ENCODE measurements at regions not wholly inside any gene's neighbourhood (a gene's known extent, or its start where the extent isn't known, plus 50 kb on each side); places are given as distances from the start of the nearest gene placed in this dataset.

- no peak for DNase-seq (ENCODE audit: low spot score)
- intact Hi-C loops (cut with DNase I), result no loop called here
These were observed 488.6 kb downstream of the MID1IP1 start for GRCh38 chrX:39289827-39290226.

- intact Hi-C loops (cut with DNase I), result no loop called here
These were observed 491.9 kb downstream of the MID1IP1 start for GRCh38 chrX:39293203-39293602.

GRCh38 chrX:39296472-39296871 lies 495.2 kb downstream of the MID1IP1 start:
- intact Hi-C loops (cut with DNase I), result no loop called here
- DNase-seq (ENCODE audit: low spot score), result no peak

More at GRCh38 chrX:39293203-39293602, 491.9 kb downstream of the MID1IP1 start:
- DNase-seq (ENCODE audit: low spot score), result no peak

- DNase-seq (ENCODE audit: low spot score), result no peak
- intact Hi-C loops (cut with DNase I), result no loop called here
These were observed 497.6 kb downstream of the MID1IP1 start for GRCh38 chrX:39298821-39299220.

- no peak for DNase-seq (ENCODE audit: low spot score)
- intact Hi-C loops (cut with DNase I), result no loop called here
These were observed 498.4 kb downstream of the MID1IP1 start for GRCh38 chrX:39299615-39300014.

- DNase-seq (ENCODE audit: low spot score), result no peak
- intact Hi-C loops (cut with DNase I), result no loop called here
These were observed 499.8 kb downstream of the MID1IP1 start for GRCh38 chrX:39301036-39301435.

GRCh38 chrX:39302838-39303237 lies 501.6 kb downstream of the MID1IP1 start:
- intact Hi-C loops (cut with DNase I), result no loop called here

GRCh38 chrX:39304746-39305145 lies 503.5 kb downstream of the MID1IP1 start:
- intact Hi-C loops (cut with DNase I), result no loop called here
- no peak for DNase-seq (ENCODE audit: low spot score)

More at GRCh38 chrX:39302838-39303237, 501.6 kb downstream of the MID1IP1 start:
- DNase-seq (ENCODE audit: low spot score), result no peak

GRCh38 chrX:39307488-39307887 lies 506.2 kb downstream of the MID1IP1 start:
- intact Hi-C loops (cut with DNase I), result no loop called here
- DNase-seq (ENCODE audit: low spot score), result no peak

- DNase-seq (ENCODE audit: low spot score), result no peak
- intact Hi-C loops (cut with DNase I), result no loop called here
These were observed 506.9 kb downstream of the MID1IP1 start for GRCh38 chrX:39308126-39308525.

- DNase-seq (ENCODE audit: low spot score), result no peak
These were observed 507.9 kb downstream of the MID1IP1 start for GRCh38 chrX:39309018-39309635.

GRCh38 chrX:39309721-39310152 lies 508.5 kb downstream of the MID1IP1 start:
- intact Hi-C loops (cut with DNase I), result no loop called here
- DNase-seq (ENCODE audit: low spot score), result no peak

More at GRCh38 chrX:39309018-39309635, 507.9 kb downstream of the MID1IP1 start:
- intact Hi-C loops (cut with DNase I), result no loop called here

GRCh38 chrX:39310891-39311290 lies 509.6 kb downstream of the MID1IP1 start:
- intact Hi-C loops (cut with DNase I), result no loop called here

GRCh38 chrX:39311646-39312045 lies 510.4 kb downstream of the MID1IP1 start:
- no peak for DNase-seq (ENCODE audit: low spot score)
- intact Hi-C loops (cut with DNase I), result no loop called here

More at GRCh38 chrX:39310891-39311290, 509.6 kb downstream of the MID1IP1 start:
- no peak for DNase-seq (ENCODE audit: low spot score)

- DNase-seq (ENCODE audit: low spot score), result no peak
- intact Hi-C loops (cut with DNase I), result no loop called here
These were observed 511.9 kb downstream of the MID1IP1 start for GRCh38 chrX:39313146-39313545.

GRCh38 chrX:39318506-39319343 lies 517.5 kb downstream of the MID1IP1 start:
- intact Hi-C loops (cut with DNase I), result no loop called here
- DNase-seq (ENCODE audit: low spot score), result no peak

GRCh38 chrX:39320165-39320564 lies 518.9 kb downstream of the MID1IP1 start:
- intact Hi-C loops (cut with DNase I), result no loop called here
- no peak for DNase-seq (ENCODE audit: low spot score)

- intact Hi-C loops (cut with DNase I), result no loop called here
- no peak for DNase-seq (ENCODE audit: low spot score)
These were observed 521.2 kb downstream of the MID1IP1 start for GRCh38 chrX:39322496-39322895.

GRCh38 chrX:39324233-39324930 lies 523.1 kb downstream of the MID1IP1 start:
- DNase-seq (ENCODE audit: low spot score), result no peak
- intact Hi-C loops (cut with DNase I), result no loop called here

- DNase-seq (ENCODE audit: low spot score), result no peak
- intact Hi-C loops (cut with DNase I), result no loop called here
These were observed 526.0 kb downstream of the MID1IP1 start for GRCh38 chrX:39327255-39327654.

All from cardiac septum (tissue), 1 donor.